ENCODE measurements at regions not wholly inside any gene's neighbourhood (a gene's known extent, or its start where the extent isn't known, plus 50 kb on each side); places are given as distances from the start of the nearest gene placed in this dataset.

DNA sequence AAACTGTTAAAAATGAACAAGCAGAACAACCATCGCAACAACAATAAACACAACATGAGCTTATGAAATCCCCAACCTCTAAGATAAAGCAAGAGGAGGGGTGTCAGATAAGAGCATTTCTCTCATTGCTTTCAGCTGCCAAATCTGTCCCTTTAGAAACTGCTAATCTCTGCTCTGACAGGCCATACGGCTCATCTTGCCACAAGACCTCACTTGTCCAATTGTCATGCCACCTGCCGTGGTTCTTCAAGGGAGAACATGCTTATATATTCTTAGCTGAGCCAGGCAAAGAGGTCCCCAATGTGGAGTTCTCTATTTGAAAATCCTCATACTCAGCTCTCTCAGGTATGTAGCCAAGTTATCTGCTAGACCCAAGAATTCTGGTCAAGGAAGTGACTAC lies 405.0 kb upstream of the TNC start:
- H3K27ac Mint-ChIP-seq, result no peak overlapping the region
- H3K27me3 ChIP-seq (ENCODE audit: control insufficient read depth, insufficient read depth, low read length), result no peaks in the 10 kb centered on the region
- no peaks in the 10 kb centered on the region for H3K36me3 ChIP-seq (ENCODE audit: control insufficient read depth, insufficient read depth, low read length)
- no peaks in the 10 kb centered on the region for H3K36me3 Mint-ChIP-seq
- no peaks in the 10 kb centered on the region for H3K9me3 ChIP-seq (ENCODE audit: control insufficient read depth, insufficient read depth, low read length)
- H3K27ac ChIP-seq (ENCODE audit: low read length), result no peak overlapping the region
- DNase-seq (no peak), ATAC-seq (no peak)
- H3K27me3 Mint-ChIP-seq (ENCODE audit: low read depth in 2 of 2), result peaks cover 0 to 2% of the 10 kb centered on the region in 2 donors
- H3K4me1 ChIP-seq (ENCODE audit: control insufficient read depth, insufficient read depth, low read length), result no peaks in the 10 kb centered on the region
- TF ChIP-seq, protein P1, sequence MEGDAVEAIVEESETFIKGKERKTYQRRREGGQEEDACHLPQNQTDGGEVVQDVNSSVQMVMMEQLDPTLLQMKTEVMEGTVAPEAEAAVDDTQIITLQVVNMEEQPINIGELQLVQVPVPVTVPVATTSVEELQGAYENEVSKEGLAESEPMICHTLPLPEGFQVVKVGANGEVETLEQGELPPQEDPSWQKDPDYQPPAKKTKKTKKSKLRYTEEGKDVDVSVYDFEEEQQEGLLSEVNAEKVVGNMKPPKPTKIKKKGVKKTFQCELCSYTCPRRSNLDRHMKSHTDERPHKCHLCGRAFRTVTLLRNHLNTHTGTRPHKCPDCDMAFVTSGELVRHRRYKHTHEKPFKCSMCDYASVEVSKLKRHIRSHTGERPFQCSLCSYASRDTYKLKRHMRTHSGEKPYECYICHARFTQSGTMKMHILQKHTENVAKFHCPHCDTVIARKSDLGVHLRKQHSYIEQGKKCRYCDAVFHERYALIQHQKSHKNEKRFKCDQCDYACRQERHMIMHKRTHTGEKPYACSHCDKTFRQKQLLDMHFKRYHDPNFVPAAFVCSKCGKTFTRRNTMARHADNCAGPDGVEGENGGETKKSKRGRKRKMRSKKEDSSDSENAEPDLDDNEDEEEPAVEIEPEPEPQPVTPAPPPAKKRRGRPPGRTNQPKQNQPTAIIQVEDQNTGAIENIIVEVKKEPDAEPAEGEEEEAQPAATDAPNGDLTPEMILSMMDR (IDR thresholded peaks at IDR 0.05), result no peak
- no peak overlapping the region for H3K4me3 Mint-ChIP-seq
- WGBS (ENCODE audit: insufficient coverage), result 87% methylated on average over 2 of the region's 3 CpGs
- H3K4me3 ChIP-seq (ENCODE audit: low read length), result no peak overlapping the region
- intact Hi-C loops (cut with micrococcal nuclease), result no loop called here
- no peaks in the 10 kb centered on the region for H3K4me1 Mint-ChIP-seq
- no peaks in the 10 kb centered on the region for H3K9me3 Mint-ChIP-seq

DNA sequence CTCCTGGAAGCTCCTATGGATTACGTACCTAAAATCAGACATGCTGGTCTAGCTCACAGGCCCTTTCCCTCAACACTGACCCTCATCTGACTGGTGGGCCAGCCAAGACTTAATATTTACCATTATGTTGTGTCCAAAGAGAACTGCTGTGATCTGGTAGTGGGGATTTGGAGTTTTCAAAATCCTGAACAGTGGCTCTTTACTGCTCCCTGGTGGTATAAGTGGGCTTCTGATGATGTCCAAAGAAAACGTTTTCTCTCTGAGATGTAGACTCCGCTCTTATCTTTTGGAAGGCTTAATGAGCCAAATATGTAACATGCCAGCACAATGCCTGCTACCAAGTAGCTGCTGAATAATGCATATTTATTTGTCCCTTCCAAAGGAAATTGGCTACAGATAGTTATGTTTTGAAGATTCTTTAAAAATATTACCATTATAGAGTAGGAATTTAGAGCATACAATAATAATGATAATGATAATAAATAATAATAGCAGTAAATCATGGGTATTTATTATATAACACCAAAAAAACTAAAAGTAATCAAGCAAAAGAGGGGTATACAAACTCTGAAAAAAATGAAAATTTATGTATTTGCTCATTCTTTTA lies 406.6 kb upstream of the TNC start:
- 39% methylated on average over 3 of the region's 3 CpGs for WGBS (ENCODE audit: insufficient coverage)
- Histone ChIP-seq H3K27ac (ENCODE audit: low read length) (no peak overlapping the region), H3K9me3 (ENCODE audit: control insufficient read depth, insufficient read depth, low read length) (no peaks in the 10 kb centered on the region), H3K27me3 (ENCODE audit: control insufficient read depth, insufficient read depth, low read length) (no peaks in the 10 kb centered on the region), H3K36me3 (ENCODE audit: control insufficient read depth, insufficient read depth, low read length) (no peaks in the 10 kb centered on the region), H3K4me3 (ENCODE audit: low read length) (no peak overlapping the region), H3K4me1 (ENCODE audit: control insufficient read depth, insufficient read depth, low read length) (no peaks in the 10 kb centered on the region)
- TF ChIP-seq, protein P1 (IDR thresholded peaks at IDR 0.05), result no peak
- Mint-ChIP-seq H3K36me3 (no peaks in the 10 kb centered on the region), H3K4me1 (no peaks in the 10 kb centered on the region), H3K9me3 (no peaks in the 10 kb centered on the region), H3K4me3 (no peak overlapping the region), H3K27ac (no peak overlapping the region), H3K27me3 (ENCODE audit: low read depth in 2 of 2) (peaks cover 0 to 2% of the 10 kb centered on the region in 2 donors)
- intact Hi-C loops (cut with micrococcal nuclease), result no loop called here
- ATAC-seq, result no peak
- peak in 1 of 2 donors; percentile 51 for DNase-seq

DNA sequence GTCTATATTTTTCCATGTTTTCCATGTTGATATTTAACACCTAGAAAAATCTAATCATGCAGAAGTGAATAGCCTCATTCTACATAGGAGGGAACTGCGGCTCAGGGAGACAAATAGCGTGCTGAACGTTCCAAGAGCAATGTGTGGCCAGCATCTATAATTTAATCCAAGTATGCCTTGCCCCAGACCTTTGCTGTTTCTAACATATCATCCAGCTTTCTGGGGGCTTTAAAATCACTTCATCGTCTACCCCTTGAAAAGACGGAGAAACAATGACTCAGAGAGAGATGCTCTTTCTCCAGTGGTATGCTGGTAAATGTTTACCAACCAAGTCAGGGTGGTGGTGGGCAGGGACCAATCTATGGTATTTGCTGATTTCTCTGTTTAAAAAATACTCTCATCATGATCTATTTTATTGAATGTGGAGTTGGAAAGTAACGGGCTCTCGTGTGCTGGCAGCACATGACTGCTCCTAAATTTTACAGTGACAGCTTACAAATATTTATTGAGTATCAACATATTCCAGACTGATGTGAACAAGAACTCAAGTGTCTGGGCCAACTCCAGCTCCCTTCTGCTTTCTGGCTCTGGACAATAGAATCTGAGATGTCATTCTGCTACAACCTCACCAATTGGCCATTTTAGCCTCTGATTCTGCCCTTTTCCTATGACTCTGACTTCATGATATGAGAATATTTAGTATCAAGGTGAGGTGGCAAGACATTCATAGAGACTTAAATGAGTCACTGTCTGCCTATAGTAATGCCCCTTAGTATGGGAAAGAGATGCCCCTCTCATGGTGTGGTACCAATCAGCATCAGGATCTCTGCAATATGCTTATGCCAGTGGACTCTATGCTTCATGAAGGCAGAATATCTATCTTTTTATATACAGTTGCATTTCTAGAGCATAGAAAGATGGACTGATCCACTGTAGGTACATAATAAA lies 407.4 kb upstream of the TNC start:
- peaks cover 0 to 2% of the 10 kb centered on the region in 2 donors for H3K27me3 Mint-ChIP-seq (ENCODE audit: low read depth in 2 of 2)

More for the DNA sequence above, 407.4 kb upstream of the TNC start:
- no peaks in the 10 kb centered on the region for H3K27me3 ChIP-seq (ENCODE audit: control insufficient read depth, insufficient read depth, low read length)
- Mint-ChIP-seq H3K4me3 (no peak overlapping the region), H3K9me3 (peaks cover 0 to 2% of the 10 kb centered on the region in 2 donors), H3K36me3 (no peaks in the 10 kb centered on the region), H3K4me1 (no peaks in the 10 kb centered on the region), H3K27ac (no peak overlapping the region)
- H3K36me3 ChIP-seq (ENCODE audit: control insufficient read depth, insufficient read depth, low read length), result no peaks in the 10 kb centered on the region
- 71% methylated on average over 7 of the region's 7 CpGs for WGBS (ENCODE audit: insufficient coverage)
- H3K9me3 ChIP-seq (ENCODE audit: control insufficient read depth, insufficient read depth, low read length), result no peaks in the 10 kb centered on the region
- H3K4me3 ChIP-seq (ENCODE audit: low read length), result no peak overlapping the region
- ATAC-seq (no peak), DNase-seq (no peak)
- H3K4me1 ChIP-seq (ENCODE audit: control insufficient read depth, insufficient read depth, low read length), result no peaks in the 10 kb centered on the region
- H3K27ac ChIP-seq (ENCODE audit: low read length), result no peak overlapping the region
- TF ChIP-seq, protein P1 (IDR thresholded peaks at IDR 0.05), result no peak
- intact Hi-C loops (cut with micrococcal nuclease), result no loop called here

Data from natural killer cell (primary cell).